ENCODE measurements at regions not wholly inside any gene's neighbourhood (a gene's known extent, or its start where the extent isn't known, plus 50 kb on each side); places are given as distances from the start of the nearest gene placed in this dataset.

- DNase-seq, result no peak
Observed at GRCh38 chr5:167512111-167512510, 779.3 kb upstream of the WWC1 start.

- DNase-seq, result no peak
Observed at GRCh38 chr5:167513381-167513780, 778.1 kb upstream of the WWC1 start.

- DNase-seq, result no peak
Observed at GRCh38 chr5:167514461-167514860, 777.0 kb upstream of the WWC1 start.

- DNase-seq, result no peak
Observed at GRCh38 chr5:167525004-167525403, 766.4 kb upstream of the WWC1 start.

GRCh38 chr5:167528651-167529050 is 762.8 kb upstream of the WWC1 start:
- DNase-seq, result no peak

GRCh38 chr5:167530548-167530947 is 760.9 kb upstream of the WWC1 start:
- no peak for DNase-seq

- DNase-seq, result no peak
Observed at GRCh38 chr5:167533814-167534795, 757.3 kb upstream of the WWC1 start.

GRCh38 chr5:167539747-167540146 is 751.7 kb upstream of the WWC1 start:
- DNase-seq, result no peak

- no peak for DNase-seq
Observed at GRCh38 chr5:167546270-167546669, 745.2 kb upstream of the WWC1 start.

GRCh38 chr5:167552356-167552755 is 739.1 kb upstream of the WWC1 start:
- no peak for DNase-seq

GRCh38 chr5:167553511-167553910 is 737.9 kb upstream of the WWC1 start:
- DNase-seq, result no peak

GRCh38 chr5:167554564-167555290 is 736.7 kb upstream of the WWC1 start:
- DNase-seq, result no peak

- no peak for DNase-seq
Observed at GRCh38 chr5:167555565-167556166, 735.8 kb upstream of the WWC1 start.

GRCh38 chr5:167557359-167557758 is 734.1 kb upstream of the WWC1 start:
- DNase-seq, result no peak

GRCh38 chr5:167561796-167562195 is 729.6 kb upstream of the WWC1 start:
- no peak for DNase-seq

- no peak for DNase-seq
Observed at GRCh38 chr5:167564275-167564674, 727.2 kb upstream of the WWC1 start.

GRCh38 chr5:167565189-167565954 is 726.1 kb upstream of the WWC1 start:
- DNase-seq, result no peak

GRCh38 chr5:167570431-167570830 is 721.0 kb upstream of the WWC1 start:
- DNase-seq, result no peak

GRCh38 chr5:167571824-167572223 is 719.6 kb upstream of the WWC1 start:
- DNase-seq, result no peak

- peak; percentile 50 for DNase-seq
Observed at GRCh38 chr5:167573370-167574127, 717.9 kb upstream of the WWC1 start.

- DNase-seq, result no peak
Observed at GRCh38 chr5:167574464-167574863, 717.0 kb upstream of the WWC1 start.

- no peak for DNase-seq
Observed at GRCh38 chr5:167575330-167575729, 716.1 kb upstream of the WWC1 start.

All from right hindlimb (tissue), 1 donor.